ENCODE measurements at regions not wholly inside any gene's neighbourhood (a gene's known extent, or its start where the extent isn't known, plus 50 kb on each side); places are given as distances from the start of the nearest gene placed in this dataset.
"Not testable (repeated sequence)": the region's sequence is repeated elsewhere in the genome, so short reads cannot be mapped to it uniquely, and the experiment has no call there.

DNA sequence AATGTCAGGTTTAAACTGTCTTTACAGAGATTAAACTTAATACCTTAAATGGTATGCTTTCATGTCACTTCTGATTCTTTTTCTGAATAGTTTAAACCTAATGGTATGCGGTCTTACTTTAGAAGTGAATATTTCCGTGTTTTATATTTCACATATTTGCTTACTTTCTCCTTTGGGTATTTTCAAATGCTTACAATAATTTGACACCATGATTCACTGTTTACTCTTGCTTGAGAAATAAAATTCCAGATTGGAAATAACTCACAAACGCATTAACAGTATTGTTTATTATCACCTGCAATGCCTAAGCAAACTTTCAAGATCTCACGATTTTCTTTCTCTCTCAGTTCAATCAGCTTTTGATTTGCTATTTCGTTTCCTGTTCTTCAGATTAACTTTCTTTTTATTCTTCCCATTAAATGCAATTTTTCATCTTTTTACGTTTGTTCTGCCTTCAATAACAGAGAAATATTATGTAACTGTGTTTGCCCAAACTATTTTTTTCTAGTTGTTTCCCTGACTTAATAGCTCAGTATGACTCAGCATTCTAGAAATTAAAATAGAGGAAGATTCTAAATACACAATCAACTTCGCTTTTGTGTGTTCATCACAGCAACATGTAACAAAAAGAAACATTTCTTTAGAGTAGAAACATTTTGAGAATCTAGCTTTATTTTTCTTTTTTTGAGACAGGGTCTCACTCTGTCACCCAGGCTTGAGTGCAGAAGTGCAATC, 955.5 kb upstream of the PRKX start:
- no peak for DNase-seq

- no peak for DNase-seq
Measured at GRCh38 chrX:4663085-4663484, 949.6 kb upstream of the PRKX start.

- no peak for DNase-seq
Measured at GRCh38 chrX:4661771-4662170, 948.3 kb upstream of the PRKX start.

DNA sequence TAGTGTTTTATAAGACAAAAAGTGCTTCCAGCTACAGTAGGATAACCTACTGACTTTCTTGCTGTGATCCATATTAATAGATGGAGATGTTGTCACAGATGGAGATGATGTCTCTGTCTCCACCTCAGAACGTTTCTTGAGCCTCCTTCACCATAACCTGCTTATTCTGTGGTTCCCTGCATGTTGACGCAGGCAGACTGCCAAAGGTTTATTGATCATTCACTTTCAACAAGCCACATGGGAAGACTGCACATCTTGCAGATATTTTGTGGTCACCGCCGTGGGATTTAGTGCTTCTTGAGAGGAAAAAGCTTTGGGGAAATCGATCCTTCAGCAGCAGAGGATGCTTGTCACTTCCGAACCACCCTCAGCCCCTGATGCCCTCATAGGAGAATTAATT, 943.0 kb upstream of the PRKX start:
- no peak for DNase-seq

- DNase-seq = no peak
Measured at GRCh38 chrX:4655743-4656142, 942.3 kb upstream of the PRKX start.

- DNase-seq = no peak
Measured at GRCh38 chrX:4642114-4642513, 928.7 kb upstream of the PRKX start.

DNA sequence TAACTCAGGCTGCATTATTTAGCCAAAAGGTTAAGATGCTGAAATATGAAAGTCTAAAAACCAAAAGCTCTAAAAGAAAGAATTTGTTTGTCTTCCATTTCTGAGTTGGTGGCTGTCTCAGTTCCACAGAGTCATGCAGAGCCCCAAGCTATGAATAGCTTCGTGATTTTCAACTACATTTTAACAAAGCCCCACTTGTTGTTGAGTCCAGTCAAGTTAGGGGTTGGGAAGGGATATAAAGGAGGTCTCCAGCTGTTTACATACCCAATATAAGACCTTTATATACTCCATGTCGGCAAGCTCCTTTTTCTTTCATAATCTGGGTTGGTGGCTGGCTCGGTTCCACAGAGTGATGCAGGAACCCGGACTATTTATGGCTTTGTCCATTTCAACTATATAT, 924.6 kb upstream of the PRKX start:
- DNase-seq = no peak

DNA sequence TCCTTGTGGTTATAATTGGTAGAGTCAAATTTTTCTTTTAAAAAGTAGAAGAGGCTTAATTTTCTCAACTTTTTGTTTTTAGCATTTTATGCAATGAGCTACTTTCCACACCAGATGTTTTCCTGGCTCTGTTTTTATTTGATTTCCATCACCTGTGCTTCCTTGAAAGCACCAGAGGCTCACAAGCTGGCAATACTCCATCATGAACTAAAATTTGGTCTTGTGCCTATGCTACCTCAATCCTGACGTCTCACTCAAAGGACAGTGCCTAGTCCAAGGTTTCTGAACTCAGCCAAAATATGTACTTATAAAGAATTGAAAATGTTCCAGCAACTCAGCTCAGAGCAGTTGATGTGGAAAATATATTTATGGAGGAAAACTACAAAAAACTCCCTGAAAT, 914.0 kb upstream of the PRKX start:
- no peak for DNase-seq

DNA sequence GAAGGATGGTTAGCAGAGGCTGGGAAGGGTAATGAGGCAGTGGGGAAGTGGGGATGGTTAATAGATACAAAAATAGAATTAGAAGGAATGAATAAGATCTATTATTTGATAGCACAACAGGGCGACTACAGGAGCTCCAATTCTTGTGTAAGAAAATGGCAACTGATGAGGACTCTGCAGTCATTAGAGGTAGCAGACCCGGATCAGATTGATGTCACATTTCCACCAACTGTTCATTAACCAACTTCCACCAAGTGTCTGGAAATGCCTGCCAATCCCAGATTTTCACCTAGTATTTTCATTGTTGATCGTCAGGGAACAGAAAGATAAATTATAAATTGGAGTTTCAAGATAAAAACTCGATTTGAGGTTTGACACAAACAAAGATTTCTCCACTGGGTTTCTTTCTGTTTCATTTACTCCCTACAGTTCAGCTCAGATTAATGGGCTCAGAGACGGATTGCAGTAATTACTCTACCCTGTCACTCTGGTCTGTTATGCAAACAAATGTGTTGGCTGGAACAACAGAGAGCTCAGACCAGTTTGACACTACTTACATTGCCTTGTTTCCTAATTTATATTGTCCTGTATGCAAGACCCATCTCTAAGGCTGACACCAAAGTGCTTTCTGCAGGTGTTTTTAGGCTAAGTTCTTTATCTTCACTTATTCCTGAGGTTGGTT, 909.2 kb upstream of the PRKX start:
- no peak for DNase-seq

DNA sequence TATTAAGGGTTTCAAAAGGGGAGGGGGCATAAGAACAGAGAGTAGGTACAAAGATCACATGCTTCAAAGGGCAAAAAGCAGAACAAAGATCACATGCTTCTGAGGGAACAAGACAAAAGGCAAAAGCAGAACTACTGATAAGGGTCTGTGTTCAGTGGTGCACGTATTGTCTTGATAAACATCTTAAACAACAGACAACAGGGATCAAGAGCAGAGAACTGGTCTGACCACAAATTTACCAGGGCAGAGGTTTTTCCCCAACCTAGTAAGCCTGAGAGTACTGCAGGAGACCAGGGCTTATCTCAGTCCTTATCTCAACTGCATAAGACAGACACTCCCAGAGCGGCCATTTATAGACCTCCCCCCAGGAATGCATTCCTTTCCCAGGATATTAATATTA, 900.2 kb upstream of the PRKX start:
- not testable (repeated sequence) for DNase-seq

DNA sequence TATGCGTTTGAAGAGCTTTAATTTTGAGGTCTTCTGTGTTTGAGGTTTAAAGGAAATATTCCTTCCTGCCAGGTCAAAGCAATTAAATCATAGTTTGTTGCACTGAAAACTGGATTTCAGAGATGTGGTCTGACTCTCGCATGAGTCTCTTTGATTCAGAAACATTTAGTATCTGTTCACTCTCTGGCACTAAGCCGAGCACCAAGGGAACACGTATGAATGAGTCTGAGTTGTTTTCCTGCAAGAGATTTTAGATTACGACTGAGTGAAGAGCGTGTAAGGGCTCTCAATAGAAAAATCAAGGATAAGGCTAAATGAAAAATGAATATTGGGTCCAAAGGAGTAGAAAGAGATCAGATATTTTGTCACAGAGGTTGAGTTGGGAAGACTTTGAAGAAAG, 875.4 kb upstream of the PRKX start:
- DNase-seq = no peak

DNA sequence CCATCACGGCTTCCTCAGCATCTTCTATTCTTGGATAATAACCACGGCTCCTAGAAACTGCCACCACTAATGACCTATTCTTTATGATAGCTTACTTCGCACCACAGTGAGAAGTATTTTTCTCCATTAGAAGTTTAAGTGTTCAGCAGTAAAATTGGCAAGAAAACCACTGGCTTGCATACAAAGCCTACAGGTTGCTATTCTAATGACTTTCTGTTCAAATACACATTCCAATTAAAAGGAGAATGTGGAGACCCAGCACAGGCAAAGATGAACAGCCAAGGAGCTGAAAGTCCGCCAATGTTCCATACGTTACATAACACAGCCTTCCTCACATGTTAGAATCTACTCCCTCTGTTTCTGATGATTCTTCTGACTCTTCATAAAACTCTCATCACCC, 875.0 kb upstream of the PRKX start:
- DNase-seq = no peak

GRCh38 chrX:4588056-4588455, 874.6 kb upstream of the PRKX start:
- no peak for DNase-seq

GRCh38 chrX:4579999-4580398, 866.5 kb upstream of the PRKX start:
- no peak for DNase-seq

DNA sequence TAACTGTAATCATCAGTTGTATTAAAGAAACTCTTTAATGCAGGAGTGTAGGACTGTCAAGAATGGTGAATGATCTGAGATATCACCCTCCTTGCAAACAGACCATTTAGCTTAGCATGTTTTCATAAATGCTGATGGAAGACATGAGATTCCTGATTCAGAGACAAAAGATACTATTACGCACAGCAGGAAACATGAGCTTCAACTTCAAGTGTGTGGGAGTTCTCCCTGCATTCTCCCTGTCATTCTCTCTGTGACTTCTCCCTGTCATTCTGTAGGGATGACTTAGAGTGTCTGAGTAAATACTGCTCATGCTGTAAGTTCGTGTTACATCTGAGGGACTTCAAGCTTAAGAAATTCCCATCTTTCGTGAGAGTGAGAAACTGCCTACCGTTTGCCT, 866.0 kb upstream of the PRKX start:
- DNase-seq = no peak

GRCh38 chrX:4572691-4573090, 859.2 kb upstream of the PRKX start:
- DNase-seq = no peak

DNA sequence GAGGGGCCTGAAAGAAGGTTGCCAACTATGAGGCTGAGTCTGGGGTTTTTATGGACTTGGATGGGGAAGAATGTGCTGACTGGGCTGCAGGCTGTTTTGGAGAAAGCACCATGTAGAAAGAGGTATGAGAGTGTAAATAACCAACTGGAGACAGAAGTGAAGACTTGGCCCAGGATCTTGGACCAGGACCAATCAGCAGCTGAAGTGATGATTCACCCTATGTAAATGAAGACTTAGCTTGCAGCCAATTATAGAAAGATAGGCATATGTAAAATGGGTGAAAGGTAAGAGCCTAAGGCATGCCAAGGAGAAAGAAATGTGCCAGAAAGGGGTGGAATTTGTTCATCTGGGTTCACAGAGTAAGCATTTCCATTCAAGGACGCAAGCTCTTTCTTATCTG, 856.7 kb upstream of the PRKX start:
- DNase-seq = no peak

DNA sequence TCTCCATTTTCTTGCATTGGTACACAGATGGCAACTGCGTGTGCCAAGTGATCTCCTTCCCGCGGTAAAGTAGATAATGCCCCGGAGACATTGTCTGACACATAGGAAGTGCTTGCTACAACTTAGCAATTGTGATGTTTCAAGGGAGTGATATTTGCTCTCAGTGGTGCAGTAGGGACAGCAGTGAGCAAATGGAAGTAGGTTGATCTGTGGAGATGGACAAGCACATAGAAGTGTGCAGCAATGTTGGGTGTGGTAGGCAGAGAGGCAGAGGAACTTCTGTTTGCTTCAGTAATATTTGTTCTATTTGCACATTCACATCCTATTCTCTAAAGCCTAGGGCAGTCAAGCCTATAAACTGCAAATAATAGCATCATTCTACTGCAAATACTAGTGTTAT, 846.7 kb upstream of the PRKX start:
- DNase-seq = no peak

GRCh38 chrX:4550018-4550417, 836.6 kb upstream of the PRKX start:
- DNase-seq = no peak

GRCh38 chrX:4547213-4547836, 833.9 kb upstream of the PRKX start:
- peak; percentile 16 for DNase-seq

GRCh38 chrX:4546178-4546577, 832.7 kb upstream of the PRKX start:
- not testable (repeated sequence) for DNase-seq

GRCh38 chrX:4528247-4528646, 814.8 kb upstream of the PRKX start:
- DNase-seq = no peak

DNA sequence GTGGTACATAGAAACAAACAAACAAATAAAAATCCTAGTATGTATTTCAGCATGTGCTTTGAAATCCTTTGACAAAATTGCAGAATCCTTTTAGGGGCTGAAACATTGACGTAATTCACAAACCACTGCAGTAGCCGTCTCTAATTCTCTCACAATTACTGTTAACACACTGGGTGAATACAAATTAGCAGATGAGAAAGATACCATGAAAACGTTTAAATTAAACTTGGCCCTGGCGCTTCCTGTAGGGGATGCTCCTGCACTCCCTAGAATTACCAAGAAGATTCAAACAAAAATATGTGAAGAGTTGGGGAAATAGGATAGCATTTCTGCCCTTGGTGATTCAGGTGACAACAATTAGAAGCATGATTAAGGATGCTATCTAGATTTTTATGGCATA, 772.5 kb upstream of the PRKX start:
- no peak for DNase-seq

DNA sequence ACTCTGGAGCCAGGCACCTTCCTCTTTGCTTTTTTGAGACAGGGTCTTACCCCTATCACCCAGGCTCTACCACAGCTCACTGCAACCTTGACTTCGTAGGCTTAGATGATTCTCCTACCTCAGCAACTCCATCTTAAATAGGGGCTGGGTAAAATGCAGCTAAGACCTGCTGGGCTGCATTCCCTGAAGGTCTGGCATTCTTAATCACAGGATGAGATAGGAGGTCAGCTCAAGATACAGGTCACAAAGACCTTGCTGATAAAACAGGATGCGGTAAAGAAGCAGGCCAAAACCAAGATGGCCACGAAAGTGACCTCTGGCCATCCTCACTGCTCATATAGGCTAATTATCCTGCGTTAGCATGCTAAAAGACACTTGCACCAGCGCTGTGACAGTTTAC, 770.8 kb upstream of the PRKX start:
- DNase-seq = no peak

- no peak for DNase-seq
Measured at GRCh38 chrX:4451591-4451990, 738.1 kb upstream of the PRKX start.

All from DMS53 (cell line).